Stimulated activated CD8-positive, alpha-beta memory T cell treated with anti-CD3 and anti-CD28 coated beads, Interleukin-12 subunit alpha, Interleukin-12 subunit beta, amount 100 ng/mL, for 24 hours (primary cell): ENCODE measurements at regions not wholly inside any gene's neighbourhood (a gene's known extent, or its start where the extent isn't known, plus 50 kb on each side); places are given as distances from the start of the nearest gene placed in this dataset.
"Not testable (repeated sequence)": the region's sequence is repeated elsewhere in the genome, so short reads cannot be mapped to it uniquely, and the experiment has no call there.

Experiments used
- DNase-seq: peaks from one replicate; pipeline ENCODE4 v3.0.0-alpha.2; 2020; ENCODE audit errors: extremely low read depth

DNA sequence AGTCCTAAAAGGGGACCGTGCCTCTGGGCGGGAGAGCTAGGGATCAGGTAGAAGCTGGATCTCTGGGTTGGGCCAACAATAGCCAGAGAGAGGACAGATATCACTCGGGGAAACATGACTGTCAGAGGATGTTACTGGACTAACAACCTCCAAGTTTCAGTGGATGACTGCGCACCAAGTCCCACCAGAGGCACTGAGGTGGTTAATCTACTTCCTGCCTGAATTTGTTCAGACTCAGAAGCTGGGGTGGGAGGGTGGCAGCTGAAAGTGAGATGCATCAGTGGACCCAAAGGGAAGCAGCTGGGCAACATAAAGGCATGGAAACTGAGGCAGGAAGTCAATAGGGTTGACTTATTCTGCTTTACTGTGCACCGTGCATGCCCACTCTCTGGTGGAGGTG lies 130.1 kb upstream of the SLC44A1 start:
- DNase-seq: no peak

DNA sequence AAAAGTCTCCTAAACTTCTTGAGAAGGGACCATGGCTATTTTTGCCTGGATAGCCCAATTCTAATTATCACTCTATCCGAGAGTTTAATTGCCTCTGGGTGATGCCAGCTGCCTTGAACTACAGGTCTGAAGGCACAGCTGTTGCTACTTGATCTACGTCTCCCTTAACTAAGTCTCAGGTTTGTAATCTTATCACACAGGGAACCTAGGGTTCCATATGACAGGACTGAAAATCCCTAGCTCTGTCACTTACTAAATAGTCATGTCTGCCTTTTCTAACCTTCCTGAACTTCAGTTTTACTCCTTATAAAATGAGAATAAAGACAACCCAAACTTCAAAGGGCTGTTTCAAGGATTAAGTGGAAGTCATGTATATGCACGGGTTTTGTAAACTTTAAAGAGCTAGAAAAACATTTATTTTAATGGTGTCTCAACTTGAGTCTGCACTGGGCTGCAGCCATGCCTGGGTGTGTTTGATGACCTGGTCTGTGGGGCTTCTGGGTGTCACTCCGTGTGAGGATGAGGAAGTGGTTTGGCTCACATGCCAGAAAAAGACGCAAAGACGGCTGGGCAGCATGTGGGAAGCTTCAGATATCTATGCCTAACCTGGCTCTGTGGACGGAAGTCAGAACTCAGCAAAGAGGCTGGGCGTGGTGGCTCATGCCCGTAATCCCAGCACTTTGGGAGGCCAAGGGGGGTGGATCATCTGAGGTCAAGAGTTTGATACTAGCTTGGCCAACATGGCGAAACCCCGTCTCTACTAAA lies 129.3 kb upstream of the SLC44A1 start:
- DNase-seq: no peak

DNA sequence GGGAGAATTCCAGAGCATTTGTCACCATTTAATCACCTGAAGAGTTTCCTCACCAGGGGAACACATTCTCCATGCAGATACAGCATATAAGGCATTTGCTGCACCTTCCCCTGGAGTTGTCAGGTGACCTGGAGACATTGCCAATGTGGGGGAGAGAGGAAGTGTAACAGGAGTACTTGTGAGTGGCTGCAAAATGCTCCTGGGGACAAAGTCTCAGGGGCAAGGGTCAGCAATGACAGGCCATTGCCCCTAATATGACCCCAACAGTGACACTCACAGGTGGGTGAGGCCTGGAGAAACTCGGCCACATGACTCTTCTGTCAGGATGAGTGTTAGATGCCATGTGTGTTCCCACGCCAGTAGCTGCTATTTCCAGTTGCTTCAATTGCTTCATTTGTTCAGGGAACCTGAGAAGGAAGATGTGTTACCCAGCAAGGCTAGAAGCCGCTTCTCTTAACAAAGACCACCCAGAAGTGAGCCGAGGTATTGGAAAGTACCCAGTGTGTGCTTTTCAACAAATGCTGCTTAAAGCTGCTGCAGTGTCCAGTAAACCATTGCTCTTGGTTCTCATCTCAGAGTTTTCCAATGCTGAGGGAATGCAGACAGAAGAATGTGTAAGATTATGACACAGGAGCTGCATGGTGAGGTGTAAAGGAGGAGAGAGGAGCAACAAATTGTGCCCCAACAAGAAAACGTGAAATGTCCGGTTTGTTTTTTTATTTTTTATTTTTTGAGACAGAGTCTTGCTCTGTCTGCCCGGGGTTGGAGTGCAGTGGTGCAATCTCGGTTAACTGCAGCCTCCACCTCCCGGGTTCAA lies 128.2 kb upstream of the SLC44A1 start:
- DNase-seq: no peak

DNA sequence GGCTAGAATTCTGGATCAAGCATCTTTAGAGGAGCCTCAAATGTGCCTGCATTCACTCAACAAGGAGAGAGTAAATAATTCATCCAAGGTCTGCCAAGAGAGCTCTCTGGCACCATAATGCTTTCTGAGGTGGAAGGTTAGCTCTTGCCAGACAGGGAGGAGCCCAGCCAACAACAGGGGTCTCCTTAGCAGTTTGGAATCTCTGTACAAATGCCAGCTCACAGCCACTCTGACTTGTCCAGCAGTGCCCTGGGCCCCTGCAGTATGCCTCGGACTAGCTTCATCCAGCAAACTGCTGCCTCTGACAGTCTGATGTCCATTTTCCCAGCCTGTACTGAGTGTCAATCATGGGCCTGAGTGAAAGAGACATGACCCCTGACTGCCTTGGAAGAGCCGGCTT lies 127.2 kb upstream of the SLC44A1 start:
- no peak for DNase-seq

GRCh38 chr9:105118636-105119035 lies 125.8 kb upstream of the SLC44A1 start:
- DNase-seq: no peak

GRCh38 chr9:105119156-105119555 lies 125.3 kb upstream of the SLC44A1 start:
- no peak for DNase-seq

GRCh38 chr9:105121861-105122430 lies 122.5 kb upstream of the SLC44A1 start:
- no peak for DNase-seq

GRCh38 chr9:105124598-105124997 lies 119.9 kb upstream of the SLC44A1 start:
- DNase-seq: not testable (repeated sequence)

DNA sequence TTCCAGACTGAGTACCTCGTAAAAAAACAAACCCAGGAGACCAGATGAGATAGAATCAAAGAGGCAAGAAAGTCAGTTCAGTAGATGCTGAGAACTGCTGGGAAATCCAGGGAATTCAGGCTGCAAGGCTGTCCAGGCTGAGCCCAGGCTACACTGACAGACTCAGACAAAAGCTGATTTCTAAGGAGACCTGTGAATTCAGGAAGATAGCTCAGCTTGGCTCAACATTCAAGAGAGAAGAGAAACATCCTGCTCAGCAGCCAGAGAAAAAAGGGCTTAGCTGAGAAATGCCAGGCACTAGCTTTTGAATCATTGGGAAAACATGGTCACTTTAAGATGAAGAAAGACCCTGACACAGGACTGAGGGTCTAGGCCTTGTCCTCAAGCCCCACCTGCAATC lies 118.2 kb upstream of the SLC44A1 start:
- no peak for DNase-seq

GRCh38 chr9:105127863-105128220 lies 116.6 kb upstream of the SLC44A1 start:
- DNase-seq: no peak

GRCh38 chr9:105128908-105129600 lies 115.4 kb upstream of the SLC44A1 start:
- DNase-seq: no peak

DNA sequence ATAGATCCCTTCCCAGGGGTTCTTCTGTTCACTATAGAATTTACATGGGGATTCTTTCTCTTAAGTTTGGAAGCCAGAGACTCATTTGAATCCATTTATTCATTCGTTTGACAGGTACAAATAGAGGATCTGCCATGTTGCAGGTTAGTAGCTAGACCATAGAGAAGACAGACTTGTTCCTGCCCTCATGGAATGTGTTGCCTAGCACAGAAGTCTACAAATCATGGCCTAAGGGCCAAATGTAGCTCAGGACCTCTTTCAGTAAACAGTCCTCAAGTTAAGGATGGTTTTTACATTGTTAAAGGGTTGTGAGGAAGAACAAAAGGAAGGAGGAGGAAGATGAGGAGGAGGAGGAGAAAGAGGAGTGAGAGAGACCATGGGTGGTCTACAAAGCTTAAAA lies 114.7 kb upstream of the SLC44A1 start:
- DNase-seq: no peak

- DNase-seq: no peak
These were observed 112.5 kb upstream of the SLC44A1 start for GRCh38 chr9:105131981-105132380.

GRCh38 chr9:105132606-105133005 lies 111.8 kb upstream of the SLC44A1 start:
- DNase-seq: no peak

GRCh38 chr9:105138306-105138801 lies 106.1 kb upstream of the SLC44A1 start:
- no peak for DNase-seq

DNA sequence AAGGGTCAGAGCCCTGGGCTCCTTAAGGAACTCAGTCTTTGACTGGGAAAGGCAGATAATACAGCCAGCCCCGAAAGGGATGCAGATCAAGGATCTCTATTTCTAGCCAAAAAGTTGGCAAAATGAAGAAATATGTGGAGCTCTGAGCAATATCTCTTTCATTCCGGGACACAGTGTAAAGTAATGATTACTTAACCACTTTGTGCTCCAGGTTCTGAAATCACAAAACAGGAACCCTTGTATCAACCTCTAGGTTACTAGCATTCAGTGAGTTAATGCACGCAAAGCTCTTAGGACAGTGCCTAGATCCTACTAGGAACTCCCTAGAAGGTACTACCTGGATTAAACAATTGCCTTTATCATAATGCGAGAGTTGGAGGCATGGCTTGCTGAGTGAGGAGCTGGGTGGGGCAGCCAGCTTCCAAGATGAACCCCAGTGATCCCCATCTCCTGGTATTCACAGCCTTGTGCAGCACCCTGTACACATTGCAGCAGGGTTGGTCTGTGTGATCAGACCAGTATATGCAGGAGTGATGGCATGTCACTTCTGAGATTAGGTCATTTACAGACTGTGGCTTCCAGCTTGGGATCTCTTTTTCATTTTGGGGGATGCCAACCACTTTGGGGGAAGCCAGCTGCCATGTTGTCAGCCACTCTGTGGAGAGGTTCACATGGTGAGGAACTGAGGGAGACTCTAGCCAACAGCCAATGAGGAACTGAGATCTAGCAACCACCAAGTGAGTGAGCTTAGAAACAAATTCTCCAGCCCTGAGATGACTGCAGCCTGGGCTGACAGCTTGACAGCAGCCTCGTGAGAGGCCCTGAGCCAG lies 103.1 kb upstream of the SLC44A1 start:
- no peak for DNase-seq

DNA sequence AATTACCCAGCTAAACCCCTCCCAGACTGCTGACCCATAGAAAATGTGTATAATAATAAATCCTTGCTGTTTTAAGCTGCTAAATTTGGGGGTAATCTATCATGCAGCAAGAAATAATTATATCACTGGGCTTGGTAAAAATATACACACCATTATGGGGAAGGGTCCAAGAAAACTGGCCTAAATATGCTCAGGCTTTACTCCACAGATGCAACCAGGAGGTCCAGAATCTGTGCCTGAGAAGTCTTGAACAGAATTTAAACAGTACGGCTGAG lies 102.5 kb upstream of the SLC44A1 start:
- no peak for DNase-seq

GRCh38 chr9:105142406-105143135 lies 101.9 kb upstream of the SLC44A1 start:
- no peak for DNase-seq

DNA sequence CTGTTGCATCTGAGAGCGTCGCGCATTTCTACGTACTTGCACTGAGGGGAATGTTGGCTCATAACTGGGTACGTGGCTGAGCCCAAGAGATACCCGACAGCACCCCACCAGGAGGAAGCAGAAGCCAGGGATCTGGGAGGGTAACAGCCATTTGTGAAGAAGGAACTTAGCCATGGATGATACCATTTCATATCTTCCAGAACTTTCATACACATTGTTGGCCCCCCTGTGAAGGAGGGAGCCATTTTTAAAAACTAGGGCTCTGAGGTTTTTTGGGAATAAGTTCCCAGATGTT lies 101.4 kb upstream of the SLC44A1 start:
- no peak for DNase-seq

DNA sequence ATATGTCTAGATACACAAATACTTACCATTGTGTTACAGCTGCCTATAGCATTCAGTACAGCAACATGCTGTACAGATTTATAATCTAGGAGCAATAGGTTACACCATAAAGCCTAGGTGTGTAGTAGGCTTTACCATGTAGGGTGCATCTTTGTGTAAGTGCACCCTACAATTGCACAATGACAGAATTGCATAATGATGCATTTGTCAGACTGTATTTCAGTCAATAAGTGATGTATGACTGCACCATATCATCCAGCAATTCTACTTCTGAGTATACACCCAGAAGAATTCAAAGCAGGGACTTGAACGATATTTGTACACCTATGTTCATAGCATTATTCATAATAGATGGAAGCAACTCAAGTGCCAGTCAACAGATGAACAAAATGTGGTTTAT lies 100.4 kb upstream of the SLC44A1 start:
- no peak for DNase-seq

DNA sequence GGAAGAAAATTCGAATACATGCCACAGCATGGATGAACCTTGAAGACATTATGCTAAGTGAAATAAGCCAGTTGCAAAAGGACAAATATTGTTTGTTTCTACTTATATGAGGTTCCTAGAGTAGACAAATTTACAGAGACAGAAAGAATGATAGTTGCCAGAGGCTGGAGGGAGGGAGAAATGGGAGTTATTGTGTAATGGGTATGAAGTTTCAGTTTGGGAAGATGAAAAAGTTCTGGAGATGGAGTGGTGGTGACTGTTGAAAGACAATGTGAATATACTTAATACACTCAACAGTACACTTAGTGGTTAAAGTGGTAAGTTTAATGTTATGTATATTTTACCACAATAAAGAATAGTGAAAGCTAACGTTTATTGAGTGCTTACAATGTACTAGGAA lies 99.6 kb upstream of the SLC44A1 start:
- DNase-seq: no peak
